Ovary (tissue), 7 donors: ENCODE measurements at regions not wholly inside any gene's neighbourhood (a gene's known extent, or its start where the extent isn't known, plus 50 kb on each side); places are given as distances from the start of the nearest gene placed in this dataset.

Experiments used
- DNase-seq, 5 donors: peaks; one replicate each; pipeline ENCODE4 v3.0.0-alpha.2; 2019 to 2020
- H3K27ac ChIP-seq, 2 donors: fragments of 200-600 bp; one replicate each; pipeline versions ENCODE4 v1.5.1 to v1.8.0; 2019 to 2022
- H3K27me3 ChIP-seq: fragments of 200-600 bp; one replicate; pipeline ENCODE4 v1.8.0; 2022
- H3K36me3 ChIP-seq: fragments of 200-600 bp; sonication (generic); one replicate; pipeline ENCODE4 v1.5.1; 2019
- H3K4me1 ChIP-seq: one replicate; pipeline ENCODE4 v1.8.1; 2013; ENCODE audit warnings: mild to moderate bottlenecking, moderate library complexity; ENCODE audit not compliant: insufficient read depth
- H3K4me3 ChIP-seq: fragments of 200-600 bp; sonication (generic); one replicate; pipeline ENCODE4 v1.5.1; 2017
- H3K9me3 ChIP-seq, 2 donors: fragments of 200-600 bp in 1 of 2; sonication (generic) in 1 of 2; one replicate each; pipeline versions ENCODE4 v1.5.1 to v1.8.1; 2013 to 2019; ENCODE audit warnings: mild to moderate bottlenecking in 1 of 2, moderate library complexity in 1 of 2
- CTCF ChIP-seq, 3 donors: fragments of 450-650 bp in 2 of 3; fragments of 200-600 bp in 1 of 3; IDR thresholded peaks; one replicate each; pipeline versions ENCODE4 v1.5.1 to v1.8.0; 2016 to 2022; ENCODE audit warnings: antibody characterized with exemption in 3 of 3, mild to moderate bottlenecking in 1 of 3
- EP300 ChIP-seq: sonication (generic); formaldehyde crosslinking; IDR thresholded peaks from one replicate; pipeline ENCODE4 v1.6.1; 2017; ENCODE audit warnings: antibody characterized with exemption
- POLR2A ChIP-seq: fragments of 450-650 bp; IDR thresholded peaks from one replicate; pipeline ENCODE4 v1.6.1; 2017; ENCODE audit warnings: antibody characterized with exemption, mild to moderate bottlenecking, moderate library complexity
- WGBS, 3 donors: extraction: QIAGEN DNeasy Blood & Tissue Kit in 1 of 3; methylation state at CpG; one replicate each; pipeline versions ENCODE4 v1.1.5 to v1.1.7; 2013 to 2017; 5-methylcytosine and 5-hydroxymethylcytosine counted together
- intact Hi-C, 4 donors: fragments of 100-400 bp; cut with DNase I; formaldehyde crosslinking; loops; one replicate each; pipeline versions ENCODE4 v1.11.0 to v1.15.1; 2022 to 2023
- donor health status: DM: no; HTN: no; CAD: no; lungs with moderate emphysema.
- donor health status: DM: no; HTN: no; CAD: no.
- donor health status: Bipolar disorder and iron deficiency.
- donor health status: DM: no; HTN: no; CAD: no.
- donor health status: DM: yes; HTN: yes; CAD: no.

DNA sequence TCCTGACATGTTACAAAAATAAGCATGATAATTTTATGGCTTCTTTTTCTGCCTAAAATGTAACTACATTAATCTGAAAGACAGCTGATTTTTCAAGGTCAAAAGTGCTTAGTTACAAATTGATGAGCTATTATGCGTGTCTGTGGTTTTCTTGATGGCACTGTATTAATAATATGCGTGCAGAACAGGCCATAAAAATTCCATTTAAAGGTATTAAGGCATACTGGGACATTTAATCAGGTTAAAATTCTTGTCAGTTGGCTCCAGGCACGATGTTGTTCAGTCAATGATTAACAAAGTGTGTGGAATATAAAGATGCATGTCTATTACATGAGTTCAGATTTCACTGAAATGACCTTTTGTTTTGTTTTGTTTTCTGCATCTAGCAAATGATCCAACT, 420.1 kb upstream of the ZNF804A start:
- no peak for TF ChIP-seq EP300
- TF ChIP-seq POLR2A: no peak
- Histone ChIP-seq H3K4me1 (no peaks in the 10 kb centered on the region), H3K4me3 (no peak overlapping the region), H3K27ac (no peak overlapping the region), H3K27me3 (no peaks in the 10 kb centered on the region), H3K36me3 (no peaks in the 10 kb centered on the region), H3K9me3 (no peaks in the 10 kb centered on the region)
- intact Hi-C loops: no loop called here
- WGBS, 3 donors: 11 to 16% (median 13%) methylated on average over 3 of the region's 3 CpGs
- DNase-seq: no peak

DNA sequence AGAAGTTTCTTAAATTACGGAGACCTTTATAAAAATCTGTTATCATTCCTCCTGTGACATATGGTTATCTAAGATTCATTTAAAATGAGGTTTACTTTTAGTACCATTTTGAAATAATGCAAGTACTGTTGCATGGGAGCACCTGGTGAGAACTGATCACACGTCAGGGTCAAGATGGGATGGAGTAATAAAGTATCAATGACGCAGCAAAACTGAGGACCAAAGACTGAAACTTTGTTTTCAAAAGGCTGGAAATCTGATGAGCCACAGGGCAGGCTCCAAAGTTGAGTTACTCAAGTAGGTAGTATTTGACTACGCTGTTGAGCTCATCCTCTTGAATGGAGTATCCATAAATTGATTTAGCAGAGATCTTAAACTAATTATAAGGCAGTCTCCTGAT, 411.9 kb upstream of the ZNF804A start:
- WGBS, 3 donors: 84 to 96% (median 95%) methylated on average over 4 of the region's 4 CpGs
- Histone ChIP-seq H3K27me3 (no peaks in the 10 kb centered on the region), H3K27ac (no peak overlapping the region), H3K36me3 (no peaks in the 10 kb centered on the region), H3K4me1 (no peaks in the 10 kb centered on the region), H3K9me3 (no peaks in the 10 kb centered on the region), H3K4me3 (no peak overlapping the region)
- DNase-seq: no peak
- intact Hi-C loops: no loop called here
- no peak for TF ChIP-seq EP300
- TF ChIP-seq CTCF (IDR thresholded peaks at IDR 0.05): no peak
- TF ChIP-seq POLR2A: no peak

GRCh38 chr2:184187421-184187971, 410.8 kb upstream of the ZNF804A start:
- no peaks in the 10 kb centered on the region for H3K9me3 ChIP-seq
- no peak overlapping the region for H3K4me3 ChIP-seq
- no peaks in the 10 kb centered on the region for H3K27me3 ChIP-seq
- H3K4me1 ChIP-seq: no peaks in the 10 kb centered on the region
- WGBS, 3 donors: 86 to 95% (median 86%) methylated on average over 9 of the region's 9 CpGs
- no peak overlapping the region for H3K27ac ChIP-seq
- intact Hi-C loops: no loop called here
- H3K36me3 ChIP-seq: no peaks in the 10 kb centered on the region
- TF ChIP-seq CTCF (IDR thresholded peaks at IDR 0.05): no peak
- no peak for TF ChIP-seq POLR2A
- no peak for TF ChIP-seq EP300
- no peak for DNase-seq

DNA sequence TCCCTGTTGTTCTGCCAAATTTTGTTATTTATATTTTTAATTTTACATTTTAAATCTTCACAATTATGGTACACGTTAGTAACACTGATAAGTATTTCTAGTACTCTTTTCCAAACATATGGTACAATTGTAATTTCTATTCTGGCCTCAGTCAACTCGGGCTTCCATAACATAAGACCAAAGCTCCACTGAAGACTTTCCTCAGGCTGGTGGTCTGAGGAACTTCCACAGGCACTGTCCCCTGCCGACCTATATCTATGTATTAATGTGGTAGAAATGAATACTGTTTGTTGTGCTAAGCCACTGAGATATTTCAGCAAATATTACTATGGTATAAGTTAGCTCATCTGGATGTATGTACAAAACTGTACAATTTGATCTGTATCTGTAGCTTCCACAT, 407.6 kb upstream of the ZNF804A start:
- TF ChIP-seq POLR2A: no peak
- no peak for TF ChIP-seq CTCF (IDR thresholded peaks at IDR 0.05)
- no peak for TF ChIP-seq EP300
- H3K9me3 ChIP-seq: no peaks in the 10 kb centered on the region
- no peak overlapping the region for H3K4me3 ChIP-seq
- 47 to 55% (median 52%) methylated on average over 3 of the region's 3 CpGs for WGBS, 3 donors
- H3K27me3 ChIP-seq: no peaks in the 10 kb centered on the region
- H3K4me1 ChIP-seq: no peaks in the 10 kb centered on the region
- H3K27ac ChIP-seq: no peak overlapping the region
- no peaks in the 10 kb centered on the region for H3K36me3 ChIP-seq
- no peak for DNase-seq
- intact Hi-C loops: no loop called here

GRCh38 chr2:184192649-184193048, 405.7 kb upstream of the ZNF804A start:
- TF ChIP-seq POLR2A (no peak), CTCF (IDR thresholded peaks at IDR 0.05) (no peak), EP300 (no peak)
- no peaks in the 10 kb centered on the region for H3K4me1 ChIP-seq
- no peak overlapping the region for H3K27ac ChIP-seq
- H3K4me3 ChIP-seq: no peak overlapping the region
- intact Hi-C loops: no loop called here
- DNase-seq: no peak
- no peaks in the 10 kb centered on the region for H3K9me3 ChIP-seq
- H3K36me3 ChIP-seq: no peaks in the 10 kb centered on the region
- WGBS, 3 donors: 83 to 84% (median 83%) methylated on average over 2 of the region's 2 CpGs
- H3K27me3 ChIP-seq: no peaks in the 10 kb centered on the region
